ENCODE measurements at regions not wholly inside any gene's neighbourhood (a gene's known extent, or its start where the extent isn't known, plus 50 kb on each side); places are given as distances from the start of the nearest gene placed in this dataset.

DNA sequence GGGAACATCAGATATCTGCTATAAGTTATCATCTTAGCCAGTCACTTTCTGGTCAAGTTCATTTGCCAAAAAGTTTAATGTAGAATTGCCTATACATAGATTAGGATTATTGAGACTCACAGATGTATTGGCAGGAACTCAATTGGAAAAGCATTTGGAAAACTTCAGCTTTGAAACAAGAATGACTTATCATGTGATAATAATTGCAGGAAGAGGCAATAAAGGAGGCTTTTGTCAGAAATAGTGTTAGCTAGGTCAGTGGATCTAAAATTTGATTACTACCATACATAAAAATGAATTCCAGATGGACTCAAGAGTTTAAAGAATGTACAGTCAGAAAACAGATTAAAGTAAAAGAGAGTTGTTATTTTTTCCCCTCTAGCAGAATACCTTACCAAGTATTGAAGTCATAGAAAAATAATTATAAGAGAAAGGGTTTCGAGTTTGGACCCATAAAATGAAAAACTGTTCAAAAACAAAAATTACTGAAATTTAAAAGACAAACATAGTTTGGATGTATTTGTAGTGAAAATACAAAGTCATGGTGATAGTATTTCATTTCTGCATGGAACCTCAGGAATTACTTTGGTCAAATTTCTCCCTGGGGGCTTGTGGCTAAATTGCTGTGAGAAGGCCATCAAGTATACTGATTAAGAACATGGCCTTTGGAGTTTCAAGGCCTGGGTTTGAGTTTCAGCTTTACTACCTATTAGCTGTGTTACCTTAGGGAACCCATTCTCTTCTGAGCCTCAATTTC lies 159.9 kb downstream of the TMEM38B start:
- no peak overlapping the region for H3K9ac ChIP-seq
- no peak overlapping the region for H3K4me3 ChIP-seq
- no peaks in the 10 kb centered on the region for H3F3A ChIP-seq (ENCODE audit: insufficient read depth)
- H3K9me2 ChIP-seq (ENCODE audit: insufficient read depth): no peaks in the 10 kb centered on the region
- TF ChIP-seq EZH2 (IDR thresholded peaks at IDR 0.05; ENCODE audit: insufficient read depth, poor library complexity, severe bottlenecking) (no peak), EZH2phosphoT487 (IDR thresholded peaks at IDR 0.05; ENCODE audit: insufficient read depth, low read depth) (no peak)
- WGBS, 2 experiments (ENCODE audit: low coverage in 1 of 2, low lambda C conversion rate in 2 of 2, missing lambda C conversion rate in 2 of 2): 0 to 5% methylated on average over 1 of the region's 1 CpG
- H2AFZ ChIP-seq: no peak overlapping the region
- no peaks in the 10 kb centered on the region for H3K27me3 ChIP-seq (replicated peaks; ENCODE audit: insufficient read depth)
- in situ Hi-C loops (cut with MboI): no loop called here
- no peaks in the 10 kb centered on the region for H3K4me1 ChIP-seq (ENCODE audit: insufficient read depth)
- H3K36me3 ChIP-seq (ENCODE audit: low read depth): no peaks in the 10 kb centered on the region
- no peak for DNase-seq
- no peaks in the 10 kb centered on the region for H3K79me2 ChIP-seq (ENCODE audit: insufficient read depth)
- H3K9me3 ChIP-seq (ENCODE audit: low read depth): no peaks in the 10 kb centered on the region
- no peaks in the 10 kb centered on the region for H4K20me1 ChIP-seq (ENCODE audit: insufficient read depth)
- no peak overlapping the region for H3K27ac ChIP-seq
- no peak overlapping the region for H3K4me2 ChIP-seq (ENCODE audit: unreplicated experiment)

DNA sequence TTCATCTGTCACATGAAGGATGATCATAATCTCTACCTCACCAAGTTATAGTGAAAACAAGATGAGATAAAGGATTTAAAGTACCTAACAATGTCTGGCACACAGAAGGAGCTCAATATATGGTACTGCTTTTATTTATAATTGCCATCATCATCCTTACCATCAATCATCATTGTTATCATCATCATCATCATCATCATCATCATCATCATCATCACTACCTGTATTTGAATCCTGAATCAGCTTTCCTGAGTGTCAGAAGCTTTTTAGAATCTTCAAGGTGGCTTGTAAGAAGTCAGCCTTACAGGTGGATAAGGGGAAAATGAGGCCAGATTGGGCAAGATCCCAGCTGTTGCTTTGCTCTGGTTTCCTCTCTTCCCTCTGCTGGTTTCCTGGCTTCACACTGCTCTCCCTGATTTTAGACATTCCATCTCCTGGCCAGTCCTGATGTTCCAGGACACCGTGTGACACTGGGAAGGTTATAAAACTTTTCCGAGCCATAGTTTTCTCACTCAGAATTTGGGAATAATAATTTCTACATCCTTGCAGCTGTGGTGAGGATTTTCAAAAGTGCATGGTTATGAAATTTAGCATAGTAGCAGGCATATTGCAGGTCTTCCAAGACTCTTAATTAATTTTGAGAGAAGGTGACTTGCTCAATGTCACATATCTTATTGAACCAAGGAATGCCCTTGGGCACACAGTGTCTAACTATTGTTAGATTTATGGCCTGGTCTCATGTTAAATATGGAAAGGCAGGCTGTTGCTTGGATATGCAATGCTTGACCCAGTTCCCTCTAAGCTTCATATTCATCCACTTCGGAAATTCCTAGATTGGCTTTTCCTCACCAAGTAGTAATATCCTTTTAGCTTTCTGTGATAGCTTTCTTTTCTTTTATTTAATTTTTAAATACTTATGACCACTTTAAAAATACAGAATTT lies 160.7 kb downstream of the TMEM38B start:
- Histone ChIP-seq H3K9me2 (ENCODE audit: insufficient read depth) (no peaks in the 10 kb centered on the region), H3K9me3 (ENCODE audit: low read depth) (no peaks in the 10 kb centered on the region), H2AFZ (no peak overlapping the region), H3K9ac (no peak overlapping the region), H4K20me1 (ENCODE audit: insufficient read depth) (no peaks in the 10 kb centered on the region), H3F3A (ENCODE audit: insufficient read depth) (no peaks in the 10 kb centered on the region), H3K4me2 (ENCODE audit: unreplicated experiment) (no peak overlapping the region), H3K27me3 (replicated peaks; ENCODE audit: insufficient read depth) (no peaks in the 10 kb centered on the region), H3K79me2 (ENCODE audit: insufficient read depth) (no peaks in the 10 kb centered on the region), H3K36me3 (ENCODE audit: low read depth) (no peaks in the 10 kb centered on the region), H3K4me3 (no peak overlapping the region), H3K4me1 (ENCODE audit: insufficient read depth) (no peaks in the 10 kb centered on the region), H3K27ac (no peak overlapping the region)
- 11 to 19% methylated on average over 3 of the region's 3 CpGs for WGBS, 2 experiments (ENCODE audit: low coverage in 1 of 2, low lambda C conversion rate in 2 of 2, missing lambda C conversion rate in 2 of 2)
- no peak for DNase-seq
- in situ Hi-C loops (cut with MboI): no loop called here
- TF ChIP-seq EZH2phosphoT487 (IDR thresholded peaks at IDR 0.05; ENCODE audit: insufficient read depth, low read depth) (no peak), EZH2 (IDR thresholded peaks at IDR 0.05; ENCODE audit: insufficient read depth, poor library complexity, severe bottlenecking) (no peak)

DNA sequence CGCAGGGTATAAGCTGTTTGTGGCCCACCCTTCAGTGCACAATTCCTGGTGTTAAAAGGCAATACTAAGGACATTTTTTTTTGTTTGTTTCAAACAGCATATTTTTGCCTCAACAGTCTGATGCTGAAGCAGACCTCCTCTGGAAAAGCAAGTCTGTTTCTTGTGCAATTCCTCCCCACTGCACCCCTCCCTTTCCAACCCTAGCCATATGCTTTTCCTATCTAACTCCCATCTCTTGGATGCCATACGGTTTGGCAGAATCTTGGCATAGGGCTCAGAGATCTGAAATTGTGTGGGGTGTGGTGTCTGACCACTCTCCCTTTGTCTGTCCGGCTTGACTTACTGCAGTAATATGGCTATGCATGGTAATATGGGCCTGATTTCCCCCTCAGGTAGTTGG lies 161.6 kb downstream of the TMEM38B start:
- H2AFZ ChIP-seq: no peak overlapping the region
- H3F3A ChIP-seq (ENCODE audit: insufficient read depth): no peaks in the 10 kb centered on the region
- H3K9me2 ChIP-seq (ENCODE audit: insufficient read depth): no peaks in the 10 kb centered on the region
- H3K9me3 ChIP-seq (ENCODE audit: low read depth): no peaks in the 10 kb centered on the region
- no peaks in the 10 kb centered on the region for H3K4me1 ChIP-seq (ENCODE audit: insufficient read depth)
- no peaks in the 10 kb centered on the region for H3K36me3 ChIP-seq (ENCODE audit: low read depth)
- H3K4me3 ChIP-seq: no peak overlapping the region
- H3K9ac ChIP-seq: no peak overlapping the region
- H3K27ac ChIP-seq: no peak overlapping the region
- H3K4me2 ChIP-seq (ENCODE audit: unreplicated experiment): no peak overlapping the region
- no peak for DNase-seq
- in situ Hi-C loops (cut with MboI): no loop called here
- 26 to 29% methylated on average over 3 of the region's 3 CpGs for WGBS, 2 experiments (ENCODE audit: low coverage in 1 of 2, low lambda C conversion rate in 2 of 2, missing lambda C conversion rate in 2 of 2)
- no peaks in the 10 kb centered on the region for H3K79me2 ChIP-seq (ENCODE audit: insufficient read depth)
- H4K20me1 ChIP-seq (ENCODE audit: insufficient read depth): no peaks in the 10 kb centered on the region
- no peak for TF ChIP-seq EZH2phosphoT487 (IDR thresholded peaks at IDR 0.05; ENCODE audit: insufficient read depth, low read depth)
- TF ChIP-seq EZH2 (IDR thresholded peaks at IDR 0.05; ENCODE audit: insufficient read depth, poor library complexity, severe bottlenecking): no peak
- no peaks in the 10 kb centered on the region for H3K27me3 ChIP-seq (replicated peaks; ENCODE audit: insufficient read depth)

DNA sequence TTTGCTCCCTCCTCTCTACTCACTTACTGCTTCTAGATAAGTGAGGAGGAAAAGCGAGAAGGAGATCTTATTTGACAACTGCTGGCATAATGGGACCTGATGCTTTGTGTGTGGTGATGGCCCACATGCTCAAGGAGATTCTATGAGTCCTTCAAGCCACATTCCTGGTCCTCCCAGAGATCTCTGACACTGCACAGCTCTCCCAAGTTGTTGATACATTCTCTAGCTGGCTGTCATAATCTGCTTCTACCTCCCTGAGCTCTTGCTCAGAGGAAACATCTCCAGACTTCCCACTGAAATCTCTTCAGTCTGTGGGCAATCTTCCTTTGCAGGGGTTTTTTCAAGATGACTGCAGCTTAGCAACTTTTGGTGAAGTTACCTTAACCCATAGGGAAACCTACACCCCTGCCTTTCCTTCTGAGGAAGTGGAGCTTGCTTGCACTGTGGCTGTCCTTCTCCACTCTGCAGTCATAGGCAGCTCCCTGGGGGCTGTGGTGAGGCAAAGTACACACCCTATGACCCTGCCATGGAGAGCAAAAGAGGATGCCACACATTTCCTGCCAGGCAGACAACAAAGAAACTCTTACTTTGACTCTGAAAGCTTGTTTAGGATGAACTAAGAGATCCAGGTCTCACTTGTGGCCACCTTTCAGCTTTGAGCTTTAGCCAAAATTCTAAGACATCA lies 163.8 kb downstream of the TMEM38B start:
- TF ChIP-seq EZH2 (IDR thresholded peaks at IDR 0.05; ENCODE audit: insufficient read depth, poor library complexity, severe bottlenecking) (no peak), EZH2phosphoT487 (IDR thresholded peaks at IDR 0.05; ENCODE audit: insufficient read depth, low read depth) (no peak)
- Histone ChIP-seq H4K20me1 (ENCODE audit: insufficient read depth) (no peaks in the 10 kb centered on the region), H3K36me3 (ENCODE audit: low read depth) (no peaks in the 10 kb centered on the region), H3K4me3 (no peak overlapping the region), H3K9me2 (ENCODE audit: insufficient read depth) (no peaks in the 10 kb centered on the region), H3F3A (ENCODE audit: insufficient read depth) (no peaks in the 10 kb centered on the region), H3K9ac (no peak overlapping the region), H3K9me3 (ENCODE audit: low read depth) (no peaks in the 10 kb centered on the region), H3K27ac (no peak overlapping the region), H2AFZ (no peak overlapping the region), H3K4me1 (ENCODE audit: insufficient read depth) (no peaks in the 10 kb centered on the region), H3K79me2 (ENCODE audit: insufficient read depth) (no peaks in the 10 kb centered on the region), H3K4me2 (ENCODE audit: unreplicated experiment) (no peak overlapping the region), H3K27me3 (replicated peaks; ENCODE audit: insufficient read depth) (no peaks in the 10 kb centered on the region)
- WGBS, 2 experiments (ENCODE audit: low coverage in 1 of 2, low lambda C conversion rate in 2 of 2, missing lambda C conversion rate in 2 of 2): 11 to 13% methylated on average over 1 of the region's 1 CpG
- no peak for DNase-seq
- in situ Hi-C loops (cut with MboI): no loop called here
